OCI-LY1 (cell line): ENCODE measurements at regions not wholly inside any gene's neighbourhood (a gene's known extent, or its start where the extent isn't known, plus 50 kb on each side); places are given as distances from the start of the nearest gene placed in this dataset.

Experiments
- EZH2 ChIP-seq: fragments of 200-600 bp; sonication (generic), shearing (Covaris generic); IDR thresholded peaks from 2 replicates; pipeline ENCODE4 v1.8.0; 2017; ENCODE audit warnings: borderline replicate concordance, mixed run types, mild to moderate bottlenecking, antibody characterized with exemption, low read length, moderate library complexity, mixed read lengths
- TF ChIP-seq, protein P1 (sequence below): fragments of 200-600 bp; sonication (generic), shearing (Covaris generic); IDR thresholded peaks from 2 replicates; pipeline ENCODE4 v1.5.1; 2017; ENCODE audit warnings: mild to moderate bottlenecking, antibody characterized with exemption, low read length, moderate library complexity, mixed read lengths

DNA sequence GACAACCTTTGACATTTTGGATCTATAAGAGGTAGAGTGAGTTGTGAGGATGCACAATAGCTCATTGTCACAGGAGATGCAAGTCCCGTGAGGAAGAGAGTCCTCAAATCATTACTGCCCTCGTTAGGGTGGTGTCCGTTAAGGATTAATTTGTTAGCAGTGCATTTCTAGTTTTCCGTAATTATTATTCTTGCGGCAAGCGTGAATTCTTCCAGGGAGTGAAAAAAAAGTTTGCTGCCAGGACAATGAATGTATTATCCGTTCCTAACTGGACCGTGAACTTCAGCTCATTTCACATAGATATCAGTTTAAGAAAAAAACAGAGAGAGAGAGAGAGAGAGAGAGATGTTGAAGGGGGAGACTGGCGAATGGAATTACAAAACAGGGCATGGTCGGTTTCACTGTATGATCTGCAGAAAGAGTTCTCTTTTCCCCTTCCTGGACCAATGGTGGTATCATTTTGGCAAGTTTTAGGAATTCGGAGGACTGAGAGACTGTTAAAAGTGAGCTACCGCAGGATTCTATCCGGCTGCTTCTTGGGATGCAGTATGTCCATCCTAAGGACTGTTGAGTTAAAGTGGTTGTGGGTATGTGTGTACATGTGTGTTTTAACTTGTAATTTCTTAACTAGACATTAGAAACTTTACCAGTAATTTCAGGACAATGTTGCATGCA, 216.0 kb upstream of the NFIA start:
- TF ChIP-seq, protein P1, sequence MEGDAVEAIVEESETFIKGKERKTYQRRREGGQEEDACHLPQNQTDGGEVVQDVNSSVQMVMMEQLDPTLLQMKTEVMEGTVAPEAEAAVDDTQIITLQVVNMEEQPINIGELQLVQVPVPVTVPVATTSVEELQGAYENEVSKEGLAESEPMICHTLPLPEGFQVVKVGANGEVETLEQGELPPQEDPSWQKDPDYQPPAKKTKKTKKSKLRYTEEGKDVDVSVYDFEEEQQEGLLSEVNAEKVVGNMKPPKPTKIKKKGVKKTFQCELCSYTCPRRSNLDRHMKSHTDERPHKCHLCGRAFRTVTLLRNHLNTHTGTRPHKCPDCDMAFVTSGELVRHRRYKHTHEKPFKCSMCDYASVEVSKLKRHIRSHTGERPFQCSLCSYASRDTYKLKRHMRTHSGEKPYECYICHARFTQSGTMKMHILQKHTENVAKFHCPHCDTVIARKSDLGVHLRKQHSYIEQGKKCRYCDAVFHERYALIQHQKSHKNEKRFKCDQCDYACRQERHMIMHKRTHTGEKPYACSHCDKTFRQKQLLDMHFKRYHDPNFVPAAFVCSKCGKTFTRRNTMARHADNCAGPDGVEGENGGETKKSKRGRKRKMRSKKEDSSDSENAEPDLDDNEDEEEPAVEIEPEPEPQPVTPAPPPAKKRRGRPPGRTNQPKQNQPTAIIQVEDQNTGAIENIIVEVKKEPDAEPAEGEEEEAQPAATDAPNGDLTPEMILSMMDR = no peak
- TF ChIP-seq EZH2 = no peak
